ENCODE measurements at regions not wholly inside any gene's neighbourhood (a gene's known extent, or its start where the extent isn't known, plus 50 kb on each side); places are given as distances from the start of the nearest gene placed in this dataset.

DNA sequence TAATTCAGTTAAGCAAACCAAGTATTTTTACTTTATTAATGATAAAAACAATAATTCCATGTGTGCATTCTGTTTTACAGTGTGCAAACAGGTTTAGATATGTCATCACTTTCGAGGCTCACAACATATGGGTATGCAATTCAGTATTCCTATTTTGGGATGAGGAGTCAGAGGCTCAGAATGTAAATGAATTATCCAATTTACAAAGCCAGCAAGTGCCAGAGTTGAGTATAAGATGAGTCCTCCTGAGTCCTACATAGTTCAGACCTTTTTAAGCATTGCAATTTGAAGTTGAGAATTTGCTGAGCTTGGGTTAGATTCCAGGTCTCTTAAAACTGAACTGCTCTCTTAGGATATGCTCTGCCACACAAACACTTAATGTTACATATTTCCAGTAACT, 424.2 kb upstream of the ROBO2 start:
- intact Hi-C loops (cut with DNase I; ENCODE audit: low total_unique reads): no loop called here
- no peaks in the 10 kb centered on the region for H3K27me3 ChIP-seq
- no peaks in the 10 kb centered on the region for H3K36me3 ChIP-seq
- no peak for TF ChIP-seq EP300 (IDR thresholded peaks at IDR 0.05)
- WGBS, 5 donors: 57 to 78% (median 70%) methylated on average over 1 of the region's 1 CpG
- H3K27ac ChIP-seq: no peak overlapping the region
- no peaks in the 10 kb centered on the region for H3K9me3 ChIP-seq
- no peak for DNase-seq
- H3K4me3 ChIP-seq: no peak overlapping the region
- no peaks in the 10 kb centered on the region for H3K4me1 ChIP-seq

DNA sequence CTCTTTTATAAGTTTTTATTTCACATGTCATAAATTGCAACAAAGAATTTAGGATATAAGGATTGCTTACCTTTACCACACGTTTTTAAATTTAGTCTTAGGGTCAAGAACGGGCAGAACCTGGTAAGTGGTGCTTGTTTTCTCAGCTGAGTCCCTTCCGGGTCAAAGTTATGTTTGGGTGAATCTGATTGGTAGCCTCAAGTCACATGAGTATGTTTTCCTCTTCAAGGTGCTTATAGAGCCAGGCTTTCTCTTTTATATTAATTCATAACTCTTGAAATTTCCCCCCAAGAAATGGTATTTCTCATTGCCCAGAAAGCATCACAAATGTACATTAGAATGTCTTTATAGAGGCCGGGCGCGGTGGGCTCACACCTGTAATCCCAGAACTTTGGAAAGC, 415.7 kb upstream of the ROBO2 start:
- Histone ChIP-seq H3K4me3 (no peak overlapping the region), H3K27me3 (no peaks in the 10 kb centered on the region), H3K4me1 (no peaks in the 10 kb centered on the region), H3K36me3 (no peaks in the 10 kb centered on the region), H3K27ac (no peak overlapping the region), H3K9me3 (no peaks in the 10 kb centered on the region)
- 77 to 89% (median 85%) methylated on average over 6 of the region's 6 CpGs for WGBS, 5 donors
- intact Hi-C loops (cut with DNase I; ENCODE audit: low total_unique reads): no loop called here
- TF ChIP-seq, protein P1, sequence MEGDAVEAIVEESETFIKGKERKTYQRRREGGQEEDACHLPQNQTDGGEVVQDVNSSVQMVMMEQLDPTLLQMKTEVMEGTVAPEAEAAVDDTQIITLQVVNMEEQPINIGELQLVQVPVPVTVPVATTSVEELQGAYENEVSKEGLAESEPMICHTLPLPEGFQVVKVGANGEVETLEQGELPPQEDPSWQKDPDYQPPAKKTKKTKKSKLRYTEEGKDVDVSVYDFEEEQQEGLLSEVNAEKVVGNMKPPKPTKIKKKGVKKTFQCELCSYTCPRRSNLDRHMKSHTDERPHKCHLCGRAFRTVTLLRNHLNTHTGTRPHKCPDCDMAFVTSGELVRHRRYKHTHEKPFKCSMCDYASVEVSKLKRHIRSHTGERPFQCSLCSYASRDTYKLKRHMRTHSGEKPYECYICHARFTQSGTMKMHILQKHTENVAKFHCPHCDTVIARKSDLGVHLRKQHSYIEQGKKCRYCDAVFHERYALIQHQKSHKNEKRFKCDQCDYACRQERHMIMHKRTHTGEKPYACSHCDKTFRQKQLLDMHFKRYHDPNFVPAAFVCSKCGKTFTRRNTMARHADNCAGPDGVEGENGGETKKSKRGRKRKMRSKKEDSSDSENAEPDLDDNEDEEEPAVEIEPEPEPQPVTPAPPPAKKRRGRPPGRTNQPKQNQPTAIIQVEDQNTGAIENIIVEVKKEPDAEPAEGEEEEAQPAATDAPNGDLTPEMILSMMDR (IDR thresholded peaks at IDR 0.05): no peak
- TF ChIP-seq POLR2A (IDR thresholded peaks at IDR 0.05) (no peak), POLR2AphosphoS5 (IDR thresholded peaks at IDR 0.05) (no peak), EP300 (IDR thresholded peaks at IDR 0.05) (no peak)
- no peak for DNase-seq

DNA sequence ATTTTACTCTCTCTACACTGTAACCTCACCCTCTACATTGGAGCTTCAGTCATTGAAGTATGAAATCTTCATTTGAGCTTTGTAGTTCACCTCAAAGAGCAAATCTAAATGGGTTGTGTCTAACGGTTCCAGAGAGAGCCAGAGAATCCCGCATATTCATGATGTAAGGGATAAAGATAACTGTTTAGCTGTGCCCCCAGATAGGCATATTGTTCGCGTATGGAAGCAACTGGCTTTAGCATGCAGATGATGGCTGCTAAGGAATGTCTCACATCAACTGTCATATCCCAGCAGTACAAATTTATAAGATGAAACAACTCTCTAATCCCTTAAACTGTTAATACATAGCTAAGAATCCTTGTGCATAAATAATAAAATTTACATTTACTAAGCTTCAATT, 412.7 kb upstream of the ROBO2 start:
- 53 to 69% (median 64%) methylated on average over 4 of the region's 4 CpGs for WGBS, 5 donors
- TF ChIP-seq, protein P1 (IDR thresholded peaks at IDR 0.05): no peak
- TF ChIP-seq POLR2AphosphoS5 (IDR thresholded peaks at IDR 0.05) (no peak), POLR2A (IDR thresholded peaks at IDR 0.05) (no peak), EP300 (IDR thresholded peaks at IDR 0.05) (no peak)
- no peak overlapping the region for H3K27ac ChIP-seq
- H3K4me3 ChIP-seq: no peak overlapping the region
- DNase-seq: no peak
- H3K4me1 ChIP-seq: no peaks in the 10 kb centered on the region
- intact Hi-C loops (cut with DNase I; ENCODE audit: low total_unique reads): no loop called here
- no peaks in the 10 kb centered on the region for H3K36me3 ChIP-seq
- H3K9me3 ChIP-seq: no peaks in the 10 kb centered on the region
- H3K27me3 ChIP-seq: no peaks in the 10 kb centered on the region

DNA sequence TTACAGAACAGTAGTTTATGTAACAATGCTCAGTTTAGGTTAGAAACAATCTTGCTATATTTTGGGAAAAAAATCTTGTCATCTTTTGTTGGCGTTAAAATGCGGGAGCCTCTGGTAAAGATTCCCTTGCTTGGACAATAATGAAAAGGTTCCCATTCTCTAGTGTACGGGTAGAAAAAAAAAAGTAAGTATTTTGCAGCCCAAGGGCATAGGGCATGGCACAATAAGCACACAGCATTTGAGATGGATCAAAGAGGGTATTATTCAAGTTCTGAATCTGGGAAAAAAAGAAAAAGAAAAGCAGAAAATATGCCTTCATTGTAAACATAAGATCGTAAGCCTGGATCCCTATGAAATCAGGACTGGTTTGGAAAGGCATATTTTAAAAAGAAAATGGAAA, 408.6 kb upstream of the ROBO2 start:
- no peak for DNase-seq
- Histone ChIP-seq H3K27ac (no peak overlapping the region), H3K4me1 (no peaks in the 10 kb centered on the region), H3K27me3 (no peaks in the 10 kb centered on the region), H3K36me3 (no peaks in the 10 kb centered on the region), H3K4me3 (no peak overlapping the region), H3K9me3 (no peaks in the 10 kb centered on the region)
- TF ChIP-seq, protein P1 (IDR thresholded peaks at IDR 0.05): no peak
- no peak for TF ChIP-seq POLR2AphosphoS5 (IDR thresholded peaks at IDR 0.05)
- TF ChIP-seq EP300 (IDR thresholded peaks at IDR 0.05): no peak
- no peak for TF ChIP-seq POLR2A (IDR thresholded peaks at IDR 0.05)
- 81 to 87% (median 84%) methylated on average over 4 of the region's 4 CpGs for WGBS, 5 donors
- intact Hi-C loops (cut with DNase I; ENCODE audit: low total_unique reads): no loop called here

DNA sequence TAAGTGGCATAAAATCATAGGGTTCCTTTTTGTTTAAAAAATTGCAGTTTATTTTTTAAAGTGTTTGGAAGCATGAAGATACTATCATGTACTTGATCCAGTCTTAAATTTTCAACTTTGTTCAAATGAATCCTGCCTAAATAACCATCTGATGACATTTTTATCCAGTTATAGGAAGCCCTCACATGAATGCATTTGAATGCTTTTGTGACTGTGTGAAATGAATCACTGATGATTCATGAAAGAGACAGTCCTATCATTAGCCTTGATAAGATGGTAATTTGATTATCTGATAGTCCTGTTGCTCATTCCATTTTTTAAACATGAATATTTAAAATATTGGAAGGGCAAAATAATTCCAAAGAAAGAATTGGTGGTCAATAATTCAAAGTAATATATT, 401.9 kb upstream of the ROBO2 start:
- Histone ChIP-seq H3K4me3 (no peak overlapping the region), H3K4me1 (no peaks in the 10 kb centered on the region), H3K27me3 (no peaks in the 10 kb centered on the region), H3K27ac (no peak overlapping the region), H3K9me3 (no peaks in the 10 kb centered on the region), H3K36me3 (no peaks in the 10 kb centered on the region)
- no peak for DNase-seq
- intact Hi-C loops (cut with DNase I; ENCODE audit: low total_unique reads): no loop called here
- TF ChIP-seq, protein P1 (IDR thresholded peaks at IDR 0.05): no peak
- TF ChIP-seq POLR2AphosphoS5 (IDR thresholded peaks at IDR 0.05) (no peak), POLR2A (IDR thresholded peaks at IDR 0.05) (no peak), EP300 (IDR thresholded peaks at IDR 0.05) (no peak)

Measured in stomach (tissue), 8 donors.